ENCODE measurements at regions not wholly inside any gene's neighbourhood (a gene's known extent, or its start where the extent isn't known, plus 50 kb on each side); places are given as distances from the start of the nearest gene placed in this dataset.

- CTCF ChIA-PET: no interaction called here
- no peak overlapping the region for H3K4me3 Mint-ChIP-seq
- POLR2A ChIA-PET: no interaction called here
- peaks cover 0 to 4% (median 0%) of the 10 kb centered on the region in 11 donors for H3K9me3 Mint-ChIP-seq
- no peak overlapping the region for H3K27ac ChIP-seq (ENCODE audit: low read depth, low read length)
- peaks cover 0 to 31% (median 8%) of the 10 kb centered on the region in 7 donors for H3K4me1 Mint-ChIP-seq
- no peaks in the 10 kb centered on the region for H3K27me3 ChIP-seq (ENCODE audit: control insufficient read depth in 2 of 2, insufficient read depth in 2 of 2, low read length in 2 of 2)
- no peak overlapping the region for H3K4me3 ChIP-seq (ENCODE audit: low read length)
- H3K36me3 Mint-ChIP-seq: peaks cover 0 to 3% (median 0%) of the 10 kb centered on the region in 5 donors
- no peaks in the 10 kb centered on the region for H3K4me1 ChIP-seq (ENCODE audit: control insufficient read depth in 2 of 2, insufficient read depth in 2 of 2, low read length in 2 of 2)
- H3K27me3 Mint-ChIP-seq: no peaks in the 10 kb centered on the region
- no peaks in the 10 kb centered on the region for H3K36me3 ChIP-seq (ENCODE audit: control insufficient read depth in 2 of 3, insufficient read depth in 3 of 3, low read length in 3 of 3)
- ATAC-seq (no peak), DNase-seq (no peak)
- H3K27ac Mint-ChIP-seq: peak overlapping the region in 1 of 9 donors; percentile 6
- H3K9me3 ChIP-seq (ENCODE audit: control insufficient read depth in 2 of 3, low read length in 3 of 3): no peaks in the 10 kb centered on the region
- intact Hi-C loops (cut with micrococcal nuclease): no loop called here
These were observed 321.3 kb downstream of the FOXO1 start for GRCh38 chr13:40345149-40345514.

GRCh38 chr13:40345654-40346372, 320.6 kb downstream of the FOXO1 start:
- H3K4me3 ChIP-seq (ENCODE audit: low read length): no peak overlapping the region
- H3K9me3 ChIP-seq (ENCODE audit: control insufficient read depth in 2 of 3, low read length in 3 of 3): no peaks in the 10 kb centered on the region
- peaks cover 0 to 4% (median 0%) of the 10 kb centered on the region in 11 donors for H3K9me3 Mint-ChIP-seq
- H3K27ac ChIP-seq (ENCODE audit: low read depth, low read length): no peak overlapping the region
- ChIA-PET POLR2A (interaction anchor here (0.5 to 1.3 kb wide), 2 partner anchors 9 to 361 kb away, joined by 4 read pairs; no protein-coding TSS in a partner anchor), CTCF (interaction anchor here (0.6 kb wide), 2 partner anchors 155 to 318 kb away, joined by 3 to 4 read pairs; no protein-coding TSS in a partner anchor)
- no peaks in the 10 kb centered on the region for H3K4me1 ChIP-seq (ENCODE audit: control insufficient read depth in 2 of 2, insufficient read depth in 2 of 2, low read length in 2 of 2)
- ATAC-seq: no peak
- no peaks in the 10 kb centered on the region for H3K27me3 ChIP-seq (ENCODE audit: control insufficient read depth in 2 of 2, insufficient read depth in 2 of 2, low read length in 2 of 2)
- H3K4me3 Mint-ChIP-seq: no peak overlapping the region
- DNase-seq: no peak
- peak overlapping the region in 1 of 9 donors; percentile 73 for H3K27ac Mint-ChIP-seq
- intact Hi-C loops (cut with micrococcal nuclease): no loop called here
- no peaks in the 10 kb centered on the region for H3K36me3 ChIP-seq (ENCODE audit: control insufficient read depth in 2 of 3, insufficient read depth in 3 of 3, low read length in 3 of 3)
- peaks cover 0 to 29% (median 8%) of the 10 kb centered on the region in 7 donors for H3K4me1 Mint-ChIP-seq
- peaks cover 0 to 3% (median 0%) of the 10 kb centered on the region in 5 donors for H3K36me3 Mint-ChIP-seq
- H3K27me3 Mint-ChIP-seq: no peaks in the 10 kb centered on the region

- intact Hi-C loops (cut with micrococcal nuclease): no loop called here
- no peaks in the 10 kb centered on the region for H3K27me3 ChIP-seq (ENCODE audit: control insufficient read depth in 2 of 2, insufficient read depth in 2 of 2, low read length in 2 of 2)
- H3K36me3 Mint-ChIP-seq: peaks cover 0 to 3% (median 0%) of the 10 kb centered on the region in 5 donors
- POLR2A ChIA-PET: interaction anchor here (0.5 to 1.6 kb wide), 3 partner anchors 9 to 361 kb away, joined by 4 to 5 read pairs (median 4); no protein-coding TSS in a partner anchor
- H3K9me3 ChIP-seq (ENCODE audit: control insufficient read depth in 2 of 3, low read length in 3 of 3): no peaks in the 10 kb centered on the region
- ATAC-seq (no peak), DNase-seq (no peak)
- H3K27ac Mint-ChIP-seq: no peak overlapping the region
- CTCF ChIA-PET: no interaction called here
- H3K4me3 ChIP-seq (ENCODE audit: low read length): no peak overlapping the region
- no peak overlapping the region for H3K4me3 Mint-ChIP-seq
- no peaks in the 10 kb centered on the region for H3K27me3 Mint-ChIP-seq
- H3K9me3 Mint-ChIP-seq: peaks cover 0 to 4% (median 0%) of the 10 kb centered on the region in 11 donors
- no peaks in the 10 kb centered on the region for H3K4me1 ChIP-seq (ENCODE audit: control insufficient read depth in 2 of 2, insufficient read depth in 2 of 2, low read length in 2 of 2)
- H3K4me1 Mint-ChIP-seq: peaks cover 2 to 32% (median 8%) of the 10 kb centered on the region in 7 donors
- H3K36me3 ChIP-seq (ENCODE audit: control insufficient read depth in 2 of 3, insufficient read depth in 3 of 3, low read length in 3 of 3): no peaks in the 10 kb centered on the region
- H3K27ac ChIP-seq (ENCODE audit: low read depth, low read length): no peak overlapping the region
These were observed 319.8 kb downstream of the FOXO1 start for GRCh38 chr13:40346592-40346991.

- ChIA-PET CTCF (no interaction called here), POLR2A (interaction anchor here (1.6 kb wide), 1 partner anchor 8 kb away, joined by 5 read pairs; no protein-coding TSS in a partner anchor)
- peak overlapping the region in 1 of 9 donors; percentile 73 for H3K27ac Mint-ChIP-seq
These were observed 318.3 kb downstream of the FOXO1 start for GRCh38 chr13:40348096-40348679.

GRCh38 chr13:40350283-40350992, 316.0 kb downstream of the FOXO1 start:
- Histone ChIP-seq H3K36me3 (ENCODE audit: control insufficient read depth in 2 of 3, insufficient read depth in 3 of 3, low read length in 3 of 3) (no peaks in the 10 kb centered on the region), H3K9me3 (ENCODE audit: control insufficient read depth in 2 of 3, low read length in 3 of 3) (no peaks in the 10 kb centered on the region), H3K4me1 (ENCODE audit: control insufficient read depth in 2 of 2, insufficient read depth in 2 of 2, low read length in 2 of 2) (no peaks in the 10 kb centered on the region), H3K4me3 (ENCODE audit: low read length) (no peak overlapping the region), H3K27ac (ENCODE audit: low read depth, low read length) (no peak overlapping the region), H3K27me3 (ENCODE audit: control insufficient read depth in 2 of 2, insufficient read depth in 2 of 2, low read length in 2 of 2) (no peaks in the 10 kb centered on the region)
- DNase-seq (no peak), ATAC-seq (no peak)
- Mint-ChIP-seq H3K9me3 (peaks cover 0 to 4% (median 0%) of the 10 kb centered on the region in 11 donors), H3K36me3 (peaks cover 0 to 6% (median 0%) of the 10 kb centered on the region in 5 donors), H3K27me3 (no peaks in the 10 kb centered on the region), H3K27ac (no peak overlapping the region), H3K4me3 (no peak overlapping the region), H3K4me1 (peaks cover 5 to 42% (median 18%) of the 10 kb centered on the region in 7 donors)
- POLR2A ChIA-PET: no interaction called here
- CTCF ChIA-PET: no interaction called here
- intact Hi-C loops (cut with micrococcal nuclease): no loop called here

More at GRCh38 chr13:40348096-40348679, 318.3 kb downstream of the FOXO1 start:
- ATAC-seq (no peak), DNase-seq (no peak)
- Mint-ChIP-seq H3K4me1 (peaks cover 2 to 35% (median 7%) of the 10 kb centered on the region in 7 donors), H3K4me3 (no peak overlapping the region), H3K36me3 (peaks cover 0 to 3% (median 0%) of the 10 kb centered on the region in 5 donors), H3K9me3 (peaks cover 0 to 4% (median 0%) of the 10 kb centered on the region in 11 donors), H3K27me3 (no peaks in the 10 kb centered on the region)
- no peaks in the 10 kb centered on the region for H3K4me1 ChIP-seq (ENCODE audit: control insufficient read depth in 2 of 2, insufficient read depth in 2 of 2, low read length in 2 of 2)
- no peak overlapping the region for H3K4me3 ChIP-seq (ENCODE audit: low read length)
- no peaks in the 10 kb centered on the region for H3K36me3 ChIP-seq (ENCODE audit: control insufficient read depth in 2 of 3, insufficient read depth in 3 of 3, low read length in 3 of 3)
- H3K27me3 ChIP-seq (ENCODE audit: control insufficient read depth in 2 of 2, insufficient read depth in 2 of 2, low read length in 2 of 2): no peaks in the 10 kb centered on the region
- H3K9me3 ChIP-seq (ENCODE audit: control insufficient read depth in 2 of 3, low read length in 3 of 3): no peaks in the 10 kb centered on the region
- intact Hi-C loops (cut with micrococcal nuclease): no loop called here
- H3K27ac ChIP-seq (ENCODE audit: low read depth, low read length): no peak overlapping the region

- no peak for DNase-seq
- ChIA-PET POLR2A (interaction anchor here (0.9 kb wide), 1 partner anchor 164 kb away, joined by 3 read pairs; no protein-coding TSS in a partner anchor), CTCF (no interaction called here)
- Mint-ChIP-seq H3K9me3 (peaks cover 0 to 4% (median 0%) of the 10 kb centered on the region in 11 donors), H3K4me3 (no peak overlapping the region), H3K4me1 (peaks cover 11 to 43% (median 19%) of the 10 kb centered on the region in 7 donors), H3K27ac (peak overlapping the region in 2 of 9 donors; percentile 36 to 78), H3K27me3 (no peaks in the 10 kb centered on the region), H3K36me3 (peaks cover 0 to 6% (median 0%) of the 10 kb centered on the region in 5 donors)
- Histone ChIP-seq H3K27ac (ENCODE audit: low read depth, low read length) (no peak overlapping the region), H3K4me1 (ENCODE audit: control insufficient read depth in 2 of 2, insufficient read depth in 2 of 2, low read length in 2 of 2) (no peaks in the 10 kb centered on the region), H3K27me3 (ENCODE audit: control insufficient read depth in 2 of 2, insufficient read depth in 2 of 2, low read length in 2 of 2) (no peaks in the 10 kb centered on the region), H3K9me3 (ENCODE audit: control insufficient read depth in 2 of 3, low read length in 3 of 3) (no peaks in the 10 kb centered on the region), H3K36me3 (ENCODE audit: control insufficient read depth in 2 of 3, insufficient read depth in 3 of 3, low read length in 3 of 3) (no peaks in the 10 kb centered on the region), H3K4me3 (ENCODE audit: low read length) (no peak overlapping the region)
- ATAC-seq: no peak
- intact Hi-C loops (cut with micrococcal nuclease): no loop called here
These were observed 314.7 kb downstream of the FOXO1 start for GRCh38 chr13:40351537-40352379.

Data from naive thymus-derived CD4-positive, alpha-beta T cell (primary cell).